OCI-LY7 (cell line): ENCODE measurements at regions not wholly inside any gene's neighbourhood (a gene's known extent, or its start where the extent isn't known, plus 50 kb on each side); places are given as distances from the start of the nearest gene placed in this dataset.

ENCODE experiments used
- BruUV-seq: library from RNA; stranded (reverse); fragments of 400-500 nt; replicated peaks from 2 replicates; lab custom pipeline; 2021; lab: Mats Ljungman, UMichigan
- CTCF ChIA-PET: fragments of 300-600 bp; sonication (Branson Sonifier 250); formaldehyde crosslinking; loops from one replicate; lab custom pipeline; 2022; ENCODE audit warnings: antibody characterized with exemption; ENCODE audit not compliant: unreplicated experiment; lab: Charles Lee
- POLR2A ChIA-PET: fragments of 300-600 bp; sonication (Branson Sonifier 250); formaldehyde crosslinking; loops from one replicate; lab custom pipeline; 2022; ENCODE audit warnings: antibody characterized with exemption; lab: Charles Lee
- DNase-seq: peaks from one replicate; pipeline ENCODE4 v3.0.0-alpha.2; 2015; ENCODE audit warnings: low spot score
- H2AFZ ChIP-seq: fragments of 200-600 bp; sonication (generic), shearing (Covaris generic); 2 replicates; pipeline ENCODE4 v1.6.1; 2014; ENCODE audit warnings: mild to moderate bottlenecking, antibody characterized with exemption, low read length, moderate library complexity
- H3K27ac ChIP-seq: fragments of 200-600 bp; sonication (generic); 2 replicates; pipeline ENCODE4 v1.5.1; 2014; ENCODE audit warnings: mixed run types, low read depth, mild to moderate bottlenecking, moderate library complexity, low read length, inconsistent platforms; ENCODE audit not compliant: poor library complexity, severe bottlenecking
- H3K36me3 ChIP-seq: fragments of 200-600 bp; sonication (generic); 2 replicates; pipeline ENCODE4 v1.6.1; 2014; ENCODE audit warnings: mild to moderate bottlenecking, antibody characterized with exemption, low read length, moderate library complexity, mixed read lengths; ENCODE audit not compliant: insufficient read depth
- H3K4me1 ChIP-seq: fragments of 200-600 bp; sonication (generic); 2 replicates; pipeline ENCODE4 v1.5.1; 2014; ENCODE audit warnings: mild to moderate bottlenecking, low read length; ENCODE audit not compliant: insufficient read depth, poor library complexity, severe bottlenecking
- H3K4me2 ChIP-seq: fragments of 200-600 bp; sonication (generic); 2 replicates; pipeline ENCODE4 v1.6.1; 2014; ENCODE audit warnings: mild to moderate bottlenecking, low read length
- H3K4me3 ChIP-seq: fragments of 200-600 bp; sonication (generic); 2 replicates; pipeline ENCODE4 v1.5.1; 2014; ENCODE audit warnings: mild to moderate bottlenecking, low read depth, low read length; ENCODE audit not compliant: poor library complexity, severe bottlenecking
- H3K79me2 ChIP-seq: fragments of 200-600 bp; sonication (generic); 2 replicates; pipeline ENCODE4 v1.6.1; 2016; ENCODE audit warnings: low read depth, mild to moderate bottlenecking, low read length, moderate library complexity, mixed read lengths; ENCODE audit not compliant: insufficient read depth
- H3K9me2 ChIP-seq: fragments of 200-600 bp; sonication (generic); 2 replicates; pipeline ENCODE4 v1.6.1; 2016; ENCODE audit warnings: mild to moderate bottlenecking, low read length, mixed read lengths; ENCODE audit not compliant: insufficient read depth
- H3K9me3 ChIP-seq: fragments of 200-600 bp; sonication (generic); 2 replicates; pipeline ENCODE4 v1.6.1; 2014; ENCODE audit warnings: mild to moderate bottlenecking, mixed run types, low read length, mixed read lengths
- H4K20me1 ChIP-seq: fragments of 200-600 bp; sonication (generic); 2 replicates; pipeline ENCODE4 v1.6.1; 2014; ENCODE audit warnings: mild to moderate bottlenecking, antibody characterized with exemption, low read length, moderate library complexity, mixed read lengths; ENCODE audit not compliant: insufficient read depth
- EZH2phosphoT487 ChIP-seq: fragments of 200-600 bp; sonication (generic); IDR thresholded peaks from 2 replicates; pipeline ENCODE4 v1.6.1; 2018; ENCODE audit warnings: low read depth, borderline replicate concordance, mild to moderate bottlenecking, mixed run types, antibody characterized with exemption, low read length, moderate library complexity, mixed read lengths
- intact Hi-C: fragments of 100-400 bp; cut with micrococcal nuclease; formaldehyde crosslinking; loops from one replicate; pipeline ENCODE4 v1.10.0; 2022; ENCODE audit not compliant: unreplicated experiment
- TF ChIP-seq, protein P1 (sequence below): fragments of 200-600 bp; sonication (generic); conservative IDR thresholded peaks from 2 replicates; pipeline ENCODE4 v1.5.1; 2014; ENCODE audit warnings: mild to moderate bottlenecking, antibody characterized with exemption, low read length, moderate library complexity, mixed read lengths

DNA sequence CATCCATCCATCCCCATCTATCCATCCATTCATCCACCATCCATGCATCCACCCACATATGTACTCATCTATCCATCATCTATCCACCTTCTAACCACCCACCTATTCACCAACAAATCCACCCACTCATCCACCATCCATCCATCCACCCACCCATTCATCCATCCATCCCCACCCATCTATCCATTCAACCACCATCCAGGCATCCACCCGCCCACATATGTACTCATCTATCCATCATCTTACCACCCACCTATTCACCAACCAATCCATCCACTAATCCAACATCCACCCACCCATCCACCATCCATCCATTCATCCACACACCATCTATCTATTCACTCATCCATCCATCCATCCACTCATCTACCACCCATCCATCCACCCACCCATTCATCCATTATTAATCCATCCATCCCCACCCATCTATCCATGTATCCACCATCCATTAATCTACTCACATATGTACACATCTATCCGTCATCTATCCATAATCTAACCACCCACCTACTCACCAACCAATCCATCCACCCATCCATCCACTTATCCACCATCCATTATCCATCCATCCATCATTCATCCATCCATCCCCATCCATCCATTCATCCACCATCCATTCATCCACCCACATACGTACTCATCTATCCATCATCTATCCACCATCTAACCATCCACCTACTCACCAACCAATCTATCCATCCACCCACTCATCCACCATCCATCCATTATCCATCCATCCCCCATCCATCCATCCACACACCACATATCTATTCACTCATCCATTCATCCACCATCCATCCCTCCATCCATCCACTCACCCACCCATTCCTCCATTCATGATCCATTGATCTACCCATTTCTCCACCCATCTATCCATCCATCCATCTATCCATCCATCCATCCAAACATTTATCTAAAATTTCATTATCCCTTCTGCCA, 940.0 kb downstream of the BRD1 start:
- intact Hi-C loops: no loop called here

DNA sequence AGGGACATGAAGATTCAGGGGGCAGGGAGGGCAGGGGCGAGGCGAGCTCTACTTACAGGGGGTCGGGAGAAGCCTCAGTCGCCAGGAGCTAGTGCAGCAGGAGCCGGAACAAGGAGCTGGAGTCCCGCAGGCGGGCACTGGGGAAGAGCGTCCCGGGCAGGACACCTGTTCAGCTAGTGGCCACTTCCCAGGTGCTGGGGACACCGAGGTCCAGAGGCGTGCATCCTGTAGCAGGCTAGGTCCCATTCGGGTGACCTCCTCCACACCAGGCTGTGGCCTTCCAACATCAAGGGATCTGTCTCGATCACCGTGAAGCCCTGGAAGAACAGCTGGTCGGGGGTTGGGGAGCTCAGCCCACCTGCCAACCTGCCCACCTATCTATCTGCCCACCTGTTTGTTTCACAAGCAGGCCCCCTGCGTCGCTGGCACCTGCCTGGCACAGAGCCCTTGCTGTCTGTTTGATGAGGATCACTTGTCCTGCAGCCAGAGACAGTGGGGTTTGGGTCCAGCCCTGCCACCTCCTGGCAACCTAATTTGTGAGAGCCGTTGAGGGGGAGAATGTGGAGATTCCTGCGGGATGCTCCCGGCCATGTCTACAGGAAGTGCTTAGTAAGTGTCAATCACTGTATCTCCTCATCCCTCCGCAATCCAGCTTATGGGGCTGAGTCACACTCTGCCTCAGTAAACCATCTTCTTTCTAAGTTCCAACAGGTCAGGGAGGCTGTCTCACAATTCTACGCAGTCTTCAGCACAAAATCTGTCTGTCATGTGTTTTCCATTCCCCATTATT, 940.9 kb downstream of the BRD1 start:
- H3K36me3 ChIP-seq: no peaks in the 10 kb centered on the region
- POLR2A ChIA-PET: no interaction called here
- intact Hi-C loops: no loop called here
- no peaks in the 10 kb centered on the region for H3K9me3 ChIP-seq
- H4K20me1 ChIP-seq: no peaks in the 10 kb centered on the region
- H2AFZ ChIP-seq: no peak overlapping the region
- CTCF ChIA-PET: no interaction called here
- no peak for DNase-seq
- no peak overlapping the region for H3K4me3 ChIP-seq
- no peak for TF ChIP-seq EZH2phosphoT487
- TF ChIP-seq, protein P1, sequence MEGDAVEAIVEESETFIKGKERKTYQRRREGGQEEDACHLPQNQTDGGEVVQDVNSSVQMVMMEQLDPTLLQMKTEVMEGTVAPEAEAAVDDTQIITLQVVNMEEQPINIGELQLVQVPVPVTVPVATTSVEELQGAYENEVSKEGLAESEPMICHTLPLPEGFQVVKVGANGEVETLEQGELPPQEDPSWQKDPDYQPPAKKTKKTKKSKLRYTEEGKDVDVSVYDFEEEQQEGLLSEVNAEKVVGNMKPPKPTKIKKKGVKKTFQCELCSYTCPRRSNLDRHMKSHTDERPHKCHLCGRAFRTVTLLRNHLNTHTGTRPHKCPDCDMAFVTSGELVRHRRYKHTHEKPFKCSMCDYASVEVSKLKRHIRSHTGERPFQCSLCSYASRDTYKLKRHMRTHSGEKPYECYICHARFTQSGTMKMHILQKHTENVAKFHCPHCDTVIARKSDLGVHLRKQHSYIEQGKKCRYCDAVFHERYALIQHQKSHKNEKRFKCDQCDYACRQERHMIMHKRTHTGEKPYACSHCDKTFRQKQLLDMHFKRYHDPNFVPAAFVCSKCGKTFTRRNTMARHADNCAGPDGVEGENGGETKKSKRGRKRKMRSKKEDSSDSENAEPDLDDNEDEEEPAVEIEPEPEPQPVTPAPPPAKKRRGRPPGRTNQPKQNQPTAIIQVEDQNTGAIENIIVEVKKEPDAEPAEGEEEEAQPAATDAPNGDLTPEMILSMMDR: no peak
- no peaks in the 10 kb centered on the region for H3K4me1 ChIP-seq
- H3K79me2 ChIP-seq: no peaks in the 10 kb centered on the region
- BruUV-seq: no TSS peak
- H3K27ac ChIP-seq: no peak overlapping the region
- no peak overlapping the region for H3K4me2 ChIP-seq
- H3K9me2 ChIP-seq: no peaks in the 10 kb centered on the region

More for the DNA sequence above, 940.0 kb downstream of the BRD1 start:
- Histone ChIP-seq H4K20me1 (no peaks in the 10 kb centered on the region), H3K79me2 (no peaks in the 10 kb centered on the region), H3K9me3 (no peaks in the 10 kb centered on the region), H3K27ac (no peak overlapping the region), H3K4me1 (no peaks in the 10 kb centered on the region), H3K36me3 (no peaks in the 10 kb centered on the region), H3K4me2 (no peak overlapping the region), H3K9me2 (no peaks in the 10 kb centered on the region), H2AFZ (no peak overlapping the region), H3K4me3 (no peak overlapping the region)
- DNase-seq: no peak
- BruUV-seq: no TSS peak
- TF ChIP-seq, protein P1: no peak
- TF ChIP-seq EZH2phosphoT487: no peak
- POLR2A ChIA-PET: no interaction called here
- CTCF ChIA-PET: no interaction called here
